ENCODE measurements at regions not wholly inside any gene's neighbourhood (a gene's known extent, or its start where the extent isn't known, plus 50 kb on each side); places are given as distances from the start of the nearest gene placed in this dataset.

DNA sequence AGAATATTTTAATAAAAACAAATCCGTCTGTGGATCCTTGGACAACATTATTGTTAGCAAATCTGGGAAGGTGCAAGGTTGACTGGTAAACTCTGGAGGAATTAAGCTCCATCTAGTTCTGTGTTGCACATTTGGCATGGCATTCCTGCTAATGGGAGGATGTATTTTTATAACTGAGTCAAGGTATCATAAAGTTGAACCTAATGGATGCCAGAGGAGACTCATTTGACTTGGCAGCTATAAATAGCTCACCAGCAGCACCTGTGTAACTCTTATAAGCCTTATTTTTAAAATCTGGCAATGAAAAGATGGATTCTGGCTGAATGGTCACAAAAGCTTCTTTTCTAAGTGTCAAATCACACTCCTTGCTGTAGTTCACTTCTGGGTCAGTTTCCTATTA, 118.5 kb upstream of the ADAMTS5 start:
- Histone ChIP-seq H3K36me3 (ENCODE audit: control insufficient read depth, insufficient read depth, low read length) (no peaks in the 10 kb centered on the region), H3K4me3 (no peak overlapping the region), H3K79me2 (ENCODE audit: control insufficient read depth, insufficient read depth, low read length) (no peaks in the 10 kb centered on the region), H3K9ac (ENCODE audit: insufficient read depth in 1 of 2, low read depth in 2 of 2, low read length in 2 of 2) (no peak overlapping the region), H3K27ac (ENCODE audit: extremely low read depth, low read depth, low read length) (no peak overlapping the region), H3K27me3 (ENCODE audit: control insufficient read depth in 2 of 2, insufficient read depth in 2 of 2, low read length in 2 of 2) (no peaks in the 10 kb centered on the region), H3K9me3 (replicated peaks; ENCODE audit: control insufficient read depth, insufficient read depth, low read depth, low read length) (no peaks in the 10 kb centered on the region; the same call in 1 of the 2 replicates), H2AFZ (ENCODE audit: low read depth, low read length) (no peak overlapping the region), H4K20me1 (replicated peaks; ENCODE audit: control insufficient read depth, insufficient read depth, low read length) (no peaks in the 10 kb centered on the region), H3K4me2 (ENCODE audit: insufficient read depth, low read length) (no peak overlapping the region), H3K9me1 (ENCODE audit: control insufficient read depth, insufficient read depth, low read length) (no peaks in the 10 kb centered on the region), H3K4me1 (replicated peaks in 1 of 2; ENCODE audit: control insufficient read depth in 2 of 2, insufficient read depth in 2 of 2, low read length in 2 of 2) (no peaks in the 10 kb centered on the region)
- no peak for ATAC-seq
- FAIRE-seq, result no peak
- TF ChIP-seq, protein P1, sequence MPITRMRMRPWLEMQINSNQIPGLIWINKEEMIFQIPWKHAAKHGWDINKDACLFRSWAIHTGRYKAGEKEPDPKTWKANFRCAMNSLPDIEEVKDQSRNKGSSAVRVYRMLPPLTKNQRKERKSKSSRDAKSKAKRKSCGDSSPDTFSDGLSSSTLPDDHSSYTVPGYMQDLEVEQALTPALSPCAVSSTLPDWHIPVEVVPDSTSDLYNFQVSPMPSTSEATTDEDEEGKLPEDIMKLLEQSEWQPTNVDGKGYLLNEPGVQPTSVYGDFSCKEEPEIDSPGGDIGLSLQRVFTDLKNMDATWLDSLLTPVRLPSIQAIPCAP (CRISPR knock-in tag; IDR thresholded peaks at IDR 0.05; ENCODE audit: borderline replicate concordance), result no peak
- TF ChIP-seq ZBTB7A (IDR thresholded peaks at IDR 0.05; ENCODE audit: borderline replicate concordance, control insufficient read depth, low read depth, low read length), result no peak
- no peak for TF ChIP-seq CREBBP (IDR thresholded peaks at IDR 0.05; ENCODE audit: low read depth, low read length)
- TF ChIP-seq, protein P2, sequence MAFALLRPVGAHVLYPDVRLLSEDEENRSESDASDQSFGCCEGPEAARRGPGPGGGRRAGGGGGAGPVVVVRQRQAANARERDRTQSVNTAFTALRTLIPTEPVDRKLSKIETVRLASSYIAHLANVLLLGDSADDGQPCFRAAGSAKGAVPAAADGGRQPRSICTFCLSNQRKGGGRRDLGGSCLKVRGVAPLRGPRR (CRISPR knock-in tag; IDR thresholded peaks at IDR 0.05), result no peak
- no peak for TF ChIP-seq TSC22D4 (tag; IDR thresholded peaks at IDR 0.05)
- TF ChIP-seq, protein P3, sequence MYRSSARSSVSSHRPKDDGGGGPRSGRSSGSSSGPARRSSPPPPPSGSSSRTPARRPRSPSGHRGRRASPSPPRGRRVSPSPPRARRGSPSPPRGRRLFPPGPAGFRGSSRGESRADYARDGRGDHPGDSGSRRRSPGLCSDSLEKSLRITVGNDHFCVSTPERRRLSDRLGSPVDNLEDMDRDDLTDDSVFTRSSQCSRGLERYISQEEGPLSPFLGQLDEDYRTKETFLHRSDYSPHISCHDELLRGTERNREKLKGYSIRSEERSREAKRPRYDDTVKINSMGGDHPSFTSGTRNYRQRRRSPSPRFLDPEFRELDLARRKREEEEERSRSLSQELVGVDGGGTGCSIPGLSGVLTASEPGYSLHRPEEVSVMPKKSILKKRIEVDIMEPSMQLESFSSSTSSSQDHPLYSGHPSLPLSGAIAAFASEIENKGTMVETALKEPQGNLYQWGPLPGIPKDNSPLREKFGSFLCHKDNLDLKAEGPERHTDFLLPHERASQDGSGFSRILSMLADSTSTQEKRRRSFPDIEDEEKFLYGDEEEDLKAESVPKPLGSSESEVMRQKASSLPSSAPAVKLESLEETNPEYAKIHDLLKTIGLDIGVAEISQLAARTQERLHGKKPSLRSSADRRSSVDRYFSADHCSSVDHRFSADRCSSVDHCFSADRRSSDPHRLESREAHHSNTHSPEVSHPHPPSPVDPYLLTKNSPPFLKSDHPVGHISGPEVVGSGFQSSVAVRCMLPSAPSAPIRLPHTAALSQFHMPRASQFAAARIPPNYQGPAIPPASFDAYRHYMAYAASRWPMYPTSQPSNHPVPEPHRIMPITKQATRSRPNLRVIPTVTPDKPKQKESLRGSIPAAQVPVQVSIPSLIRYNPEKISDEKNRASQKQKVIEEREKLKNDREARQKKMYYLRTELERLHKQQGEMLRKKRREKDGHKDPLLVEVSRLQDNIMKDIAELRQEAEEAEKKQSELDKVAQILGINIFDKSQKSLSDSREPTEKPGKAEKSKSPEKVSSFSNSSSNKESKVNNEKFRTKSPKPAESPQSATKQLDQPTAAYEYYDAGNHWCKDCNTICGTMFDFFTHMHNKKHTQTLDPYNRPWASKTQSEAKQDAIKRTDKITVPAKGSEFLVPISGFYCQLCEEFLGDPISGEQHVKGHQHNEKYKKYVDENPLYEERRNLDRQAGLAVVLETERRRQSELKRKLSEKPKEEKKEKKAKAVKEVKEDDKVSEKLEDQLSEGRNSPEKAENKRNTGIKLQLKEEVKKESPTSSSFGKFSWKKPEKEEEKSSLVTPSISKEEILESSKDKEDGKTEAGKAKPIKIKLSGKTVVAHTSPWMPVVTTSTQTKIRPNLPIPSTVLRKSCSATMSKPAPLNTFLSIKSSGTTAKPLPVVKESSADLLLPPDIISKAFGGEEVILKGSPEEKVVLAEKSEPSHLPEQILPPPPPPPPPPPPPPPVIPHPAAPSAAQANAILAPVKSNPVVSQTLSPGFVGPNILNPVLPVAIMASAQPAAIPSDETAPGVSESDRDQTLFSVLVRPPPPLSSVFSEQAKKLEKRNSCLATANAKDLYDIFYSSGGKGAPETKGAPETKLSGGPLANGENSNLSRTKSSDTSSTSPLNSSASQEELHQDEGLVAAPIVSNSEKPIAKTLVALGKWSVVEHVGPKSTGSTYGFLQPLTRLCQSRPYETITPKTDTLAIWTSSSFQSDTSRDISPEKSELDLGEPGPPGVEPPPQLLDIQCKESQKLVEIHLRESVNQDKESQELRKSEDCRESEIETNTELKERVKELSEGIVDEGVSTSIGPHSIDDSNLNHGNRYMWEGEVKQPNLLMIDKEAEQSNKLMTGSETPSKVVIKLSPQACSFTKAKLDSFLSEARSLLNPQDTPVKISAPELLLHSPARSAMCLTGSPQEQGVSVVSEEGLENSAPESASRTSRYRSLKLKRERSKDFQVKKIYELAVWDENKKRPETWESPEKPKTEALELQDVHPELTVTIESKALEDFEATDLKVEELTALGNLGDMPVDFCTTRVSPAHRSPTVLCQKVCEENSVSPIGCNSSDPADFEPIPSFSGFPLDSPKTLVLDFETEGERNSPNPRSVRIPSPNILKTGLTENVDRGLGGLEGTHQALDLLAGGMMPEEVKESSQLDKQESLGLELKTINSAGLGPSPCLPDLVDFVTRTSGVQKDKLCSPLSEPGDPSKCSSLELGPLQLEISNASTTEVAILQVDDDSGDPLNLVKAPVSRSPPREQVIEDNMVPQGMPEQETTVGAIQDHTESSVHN (IDR thresholded peaks at IDR 0.05; ENCODE audit: borderline replicate concordance in 1 of 2, low read depth in 1 of 2), result no peak
- CTCF ChIA-PET (ENCODE audit: low intra/inter-chr PET ratio), result interaction anchor here (0.6 kb wide), 1 partner anchor 11 kb away, joined by 3 read pairs; no protein-coding TSS in a partner anchor
- no TSS peak for BruUV-seq (replicated peaks)
- DNase-seq (ENCODE audit: extremely low read depth in 1 of 4, low spot score in 3 of 4), result no peak
- in situ Hi-C loops (cut with MboI) (no loop called here), intact Hi-C loops (cut with micrococcal nuclease) (no loop called here)
- POLR2A ChIA-PET, result interaction anchor here (0.7 kb wide), 1 partner anchor 364 kb away, joined by 3 read pairs; no protein-coding TSS in a partner anchor
- 0% methylated on average over 1 of the region's 1 CpG for WGBS (ENCODE audit: insufficient coverage, low coverage, missing lambda C conversion rate)
